ENCODE measurements at regions not wholly inside any gene's neighbourhood (a gene's known extent, or its start where the extent isn't known, plus 50 kb on each side); places are given as distances from the start of the nearest gene placed in this dataset.

- no peak for FAIRE-seq
- intact Hi-C loops (cut with DNase I) = no loop called here
- 49 to 59% methylated on average over 4 of the region's 4 CpGs for WGBS, 2 donors
Measured at GRCh38 chr20:56143759-56144158, 104.8 kb upstream of the MC3R start.

GRCh38 chr20:56151834-56152233 is 96.7 kb upstream of the MC3R start:
- TF ChIP-seq CTCF (IDR thresholded peaks at IDR 0.05) = no peak
- intact Hi-C loops (cut with DNase I) = no loop called here
- WGBS, 2 donors = 25 to 27% methylated on average over 3 of the region's 3 CpGs
- Histone ChIP-seq H3K36me3 (no peaks in the 10 kb centered on the region), H3K27ac (no peak overlapping the region), H3K4me1 (no peaks in the 10 kb centered on the region), H3K4me3 (no peak overlapping the region), H3K27me3 (peaks cover 0 to 3% (median 0%) of the 10 kb centered on the region in 4 donors), H3K9me3 (no peaks in the 10 kb centered on the region)
- ATAC-seq (no peak), FAIRE-seq (no peak), DNase-seq (no peak)

More at GRCh38 chr20:56143759-56144158, 104.8 kb upstream of the MC3R start:
- no peaks in the 10 kb centered on the region for H3K4me1 ChIP-seq
- DNase-seq = no peak
- H3K9me3 ChIP-seq = no peaks in the 10 kb centered on the region
- no peaks in the 10 kb centered on the region for H3K27me3 ChIP-seq
- no peak for ATAC-seq
- TF ChIP-seq CTCF (IDR thresholded peaks at IDR 0.05) = no peak
- no peaks in the 10 kb centered on the region for H3K36me3 ChIP-seq
- H3K4me3 ChIP-seq = no peak overlapping the region
- no peak overlapping the region for H3K27ac ChIP-seq

GRCh38 chr20:56153926-56154325 is 94.6 kb upstream of the MC3R start:
- no peaks in the 10 kb centered on the region for H3K9me3 ChIP-seq
- no peak for TF ChIP-seq CTCF (IDR thresholded peaks at IDR 0.05)
- WGBS, 2 donors = 60 to 74% methylated on average over 5 of the region's 5 CpGs
- no peak for FAIRE-seq
- no peak overlapping the region for H3K4me3 ChIP-seq
- intact Hi-C loops (cut with DNase I) = no loop called here
- H3K36me3 ChIP-seq = no peaks in the 10 kb centered on the region
- DNase-seq = no peak
- peaks cover 0 to 3% (median 0%) of the 10 kb centered on the region in 4 donors for H3K27me3 ChIP-seq
- H3K4me1 ChIP-seq = no peaks in the 10 kb centered on the region
- no peak overlapping the region for H3K27ac ChIP-seq
- ATAC-seq = no peak

GRCh38 chr20:56155625-56156024 is 92.9 kb upstream of the MC3R start:
- Histone ChIP-seq H3K4me1 (no peaks in the 10 kb centered on the region), H3K36me3 (no peaks in the 10 kb centered on the region), H3K27me3 (peaks cover 0 to 3% (median 0%) of the 10 kb centered on the region in 4 donors), H3K27ac (no peak overlapping the region), H3K9me3 (no peaks in the 10 kb centered on the region), H3K4me3 (no peak overlapping the region)
- DNase-seq (no peak), FAIRE-seq (no peak), ATAC-seq (no peak)
- intact Hi-C loops (cut with DNase I) = no loop called here
- TF ChIP-seq CTCF (IDR thresholded peaks at IDR 0.05) = no peak
- 65 to 73% methylated on average over 5 of the region's 5 CpGs for WGBS, 2 donors

GRCh38 chr20:56157530-56158203 is 90.9 kb upstream of the MC3R start:
- H3K9me3 ChIP-seq = no peaks in the 10 kb centered on the region
- WGBS, 2 donors = 55 to 66% methylated on average over 12 of the region's 12 CpGs
- no peak overlapping the region for H3K27ac ChIP-seq
- FAIRE-seq = no peak
- no peak for TF ChIP-seq CTCF (IDR thresholded peaks at IDR 0.05)
- H3K4me1 ChIP-seq = no peaks in the 10 kb centered on the region
- DNase-seq = no peak
- H3K36me3 ChIP-seq = no peaks in the 10 kb centered on the region
- H3K27me3 ChIP-seq = peaks cover 0 to 3% (median 0%) of the 10 kb centered on the region in 4 donors
- H3K4me3 ChIP-seq = no peak overlapping the region
- ATAC-seq = no peak
- intact Hi-C loops (cut with DNase I) = no loop called here
